ENCODE measurements at regions not wholly inside any gene's neighbourhood (a gene's known extent, or its start where the extent isn't known, plus 50 kb on each side); places are given as distances from the start of the nearest gene placed in this dataset.

DNA sequence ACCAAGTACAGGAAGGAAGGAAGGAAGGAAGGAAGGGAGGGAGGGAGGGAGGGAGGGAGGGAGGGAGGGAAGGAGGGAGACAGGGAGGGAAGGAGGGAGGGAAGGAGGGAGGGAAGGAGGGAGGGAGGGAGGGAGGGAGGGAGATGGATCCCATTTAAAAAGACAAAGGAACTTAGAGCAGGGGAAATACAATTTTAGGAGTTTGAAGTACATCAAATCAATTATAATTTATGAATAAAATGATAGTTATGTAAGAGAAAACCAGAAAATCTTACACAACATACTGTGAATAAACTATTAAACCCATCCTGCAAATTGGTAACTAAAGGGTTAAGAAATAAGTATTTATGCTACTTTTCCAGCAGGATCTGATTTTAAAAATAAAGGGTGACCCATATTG, 475.9 kb downstream of the HDGFL1 start:
- no peak overlapping the region for H3K4me3 ChIP-seq (ENCODE audit: low read depth in 1 of 2, low read length in 2 of 2)
- H3K4me2 ChIP-seq (ENCODE audit: insufficient read depth, low read length): no peak overlapping the region
- H3K9ac ChIP-seq (ENCODE audit: low read depth, low read length): no peak overlapping the region
- H3K4me1 ChIP-seq (ENCODE audit: insufficient read depth, low read length): no peaks in the 10 kb centered on the region
- no peaks in the 10 kb centered on the region for H4K20me1 ChIP-seq (ENCODE audit: insufficient read depth, low read length)
- no peaks in the 10 kb centered on the region for H3K9me3 ChIP-seq (ENCODE audit: insufficient read depth, low read length, severe bottlenecking)
- no peak for TF ChIP-seq EZH2 (IDR thresholded peaks at IDR 0.05; ENCODE audit: borderline replicate concordance, low read depth, low read length, severe bottlenecking)
- TF ChIP-seq, protein P1, sequence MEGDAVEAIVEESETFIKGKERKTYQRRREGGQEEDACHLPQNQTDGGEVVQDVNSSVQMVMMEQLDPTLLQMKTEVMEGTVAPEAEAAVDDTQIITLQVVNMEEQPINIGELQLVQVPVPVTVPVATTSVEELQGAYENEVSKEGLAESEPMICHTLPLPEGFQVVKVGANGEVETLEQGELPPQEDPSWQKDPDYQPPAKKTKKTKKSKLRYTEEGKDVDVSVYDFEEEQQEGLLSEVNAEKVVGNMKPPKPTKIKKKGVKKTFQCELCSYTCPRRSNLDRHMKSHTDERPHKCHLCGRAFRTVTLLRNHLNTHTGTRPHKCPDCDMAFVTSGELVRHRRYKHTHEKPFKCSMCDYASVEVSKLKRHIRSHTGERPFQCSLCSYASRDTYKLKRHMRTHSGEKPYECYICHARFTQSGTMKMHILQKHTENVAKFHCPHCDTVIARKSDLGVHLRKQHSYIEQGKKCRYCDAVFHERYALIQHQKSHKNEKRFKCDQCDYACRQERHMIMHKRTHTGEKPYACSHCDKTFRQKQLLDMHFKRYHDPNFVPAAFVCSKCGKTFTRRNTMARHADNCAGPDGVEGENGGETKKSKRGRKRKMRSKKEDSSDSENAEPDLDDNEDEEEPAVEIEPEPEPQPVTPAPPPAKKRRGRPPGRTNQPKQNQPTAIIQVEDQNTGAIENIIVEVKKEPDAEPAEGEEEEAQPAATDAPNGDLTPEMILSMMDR (IDR thresholded peaks at IDR 0.05; ENCODE audit: borderline replicate concordance, extremely low read depth, low read length, poor library complexity, severe bottlenecking): no peak
- H2AFZ ChIP-seq (ENCODE audit: low read depth, low read length): no peak overlapping the region
- no peak overlapping the region for H3K27ac ChIP-seq (ENCODE audit: low read length)
- no peaks in the 10 kb centered on the region for H3K27me3 ChIP-seq (ENCODE audit: insufficient read depth, low read length, poor library complexity)
- DNase-seq (no peak), ATAC-seq (ENCODE audit: insufficient read depth, low read depth) (no peak)
- no peaks in the 10 kb centered on the region for H3K36me3 ChIP-seq (ENCODE audit: insufficient read depth, low read length)
- H3K79me2 ChIP-seq (ENCODE audit: insufficient read depth, low read length): no peaks in the 10 kb centered on the region

DNA sequence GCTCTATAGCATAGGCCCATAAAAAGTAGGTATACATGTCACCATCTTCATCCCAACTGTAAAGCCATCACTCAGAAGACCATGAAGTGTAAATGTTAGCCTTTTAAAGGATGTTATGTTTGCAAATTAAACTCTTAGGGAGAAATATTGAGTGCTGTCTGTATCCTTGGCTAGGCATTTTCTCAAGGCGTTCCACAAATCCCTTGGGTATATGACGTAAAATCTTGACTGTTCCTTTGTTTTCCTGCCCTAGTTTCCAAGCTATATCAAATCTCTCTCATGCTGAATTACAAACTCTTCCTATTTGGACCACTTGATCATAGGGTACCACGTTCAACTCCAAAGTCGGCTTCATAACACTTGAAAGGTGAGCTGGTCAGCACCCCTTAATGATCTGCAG, 486.2 kb downstream of the HDGFL1 start:
- ATAC-seq (ENCODE audit: insufficient read depth, low read depth): no peak
- H3K4me1 ChIP-seq (ENCODE audit: insufficient read depth, low read length): no peaks in the 10 kb centered on the region
- H2AFZ ChIP-seq (ENCODE audit: low read depth, low read length): no peak overlapping the region
- TF ChIP-seq EZH2 (IDR thresholded peaks at IDR 0.05; ENCODE audit: borderline replicate concordance, low read depth, low read length, severe bottlenecking): no peak
- TF ChIP-seq, protein P1 (IDR thresholded peaks at IDR 0.05; ENCODE audit: borderline replicate concordance, extremely low read depth, low read length, poor library complexity, severe bottlenecking): no peak
- no peak overlapping the region for H3K27ac ChIP-seq (ENCODE audit: low read length)
- no peak overlapping the region for H3K9ac ChIP-seq (ENCODE audit: low read depth, low read length)
- no peaks in the 10 kb centered on the region for H3K36me3 ChIP-seq (ENCODE audit: insufficient read depth, low read length)
- no peaks in the 10 kb centered on the region for H3K79me2 ChIP-seq (ENCODE audit: insufficient read depth, low read length)
- H3K4me3 ChIP-seq (ENCODE audit: low read depth in 1 of 2, low read length in 2 of 2): no peak overlapping the region
- H4K20me1 ChIP-seq (ENCODE audit: insufficient read depth, low read length): no peaks in the 10 kb centered on the region
- no peak for DNase-seq
- H3K4me2 ChIP-seq (ENCODE audit: insufficient read depth, low read length): no peak overlapping the region
- H3K27me3 ChIP-seq (ENCODE audit: insufficient read depth, low read length, poor library complexity): no peaks in the 10 kb centered on the region
- peaks cover 6% of the 10 kb centered on the region for H3K9me3 ChIP-seq (ENCODE audit: insufficient read depth, low read length, severe bottlenecking)

DNA sequence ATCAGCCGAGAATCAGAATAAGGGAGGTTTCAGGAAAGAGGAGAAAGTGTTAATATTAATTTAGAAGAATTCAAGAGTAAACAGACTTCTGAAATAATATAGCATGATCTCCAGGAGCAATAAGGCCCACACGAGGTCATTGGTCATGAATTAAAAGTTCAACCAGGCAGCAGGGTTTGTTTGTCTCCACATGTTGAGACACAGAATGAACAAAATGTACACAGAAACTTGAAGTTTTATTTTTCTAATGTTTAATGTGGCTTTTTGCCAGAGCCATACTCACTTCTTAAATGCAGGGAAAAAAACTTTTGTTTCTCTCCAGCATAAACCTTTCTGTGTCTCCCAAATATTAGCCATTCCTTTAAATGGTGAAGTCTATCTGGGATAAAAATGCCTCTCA, 504.5 kb downstream of the HDGFL1 start:
- Histone ChIP-seq H3K4me1 (ENCODE audit: insufficient read depth, low read length) (no peaks in the 10 kb centered on the region), H3K79me2 (ENCODE audit: insufficient read depth, low read length) (no peaks in the 10 kb centered on the region), H3K4me2 (ENCODE audit: insufficient read depth, low read length) (no peak overlapping the region), H3K36me3 (ENCODE audit: insufficient read depth, low read length) (no peaks in the 10 kb centered on the region), H3K9ac (ENCODE audit: low read depth, low read length) (no peak overlapping the region), H4K20me1 (ENCODE audit: insufficient read depth, low read length) (no peaks in the 10 kb centered on the region), H2AFZ (ENCODE audit: low read depth, low read length) (no peak overlapping the region), H3K9me3 (ENCODE audit: insufficient read depth, low read length, severe bottlenecking) (no peaks in the 10 kb centered on the region), H3K27ac (ENCODE audit: low read length) (no peak overlapping the region), H3K4me3 (ENCODE audit: low read depth in 1 of 2, low read length in 2 of 2) (no peak overlapping the region), H3K27me3 (ENCODE audit: insufficient read depth, low read length, poor library complexity) (no peaks in the 10 kb centered on the region)
- ATAC-seq (ENCODE audit: insufficient read depth, low read depth) (no peak), DNase-seq (no peak)
- TF ChIP-seq, protein P1 (IDR thresholded peaks at IDR 0.05; ENCODE audit: borderline replicate concordance, extremely low read depth, low read length, poor library complexity, severe bottlenecking): no peak
- no peak for TF ChIP-seq EZH2 (IDR thresholded peaks at IDR 0.05; ENCODE audit: borderline replicate concordance, low read depth, low read length, severe bottlenecking)

DNA sequence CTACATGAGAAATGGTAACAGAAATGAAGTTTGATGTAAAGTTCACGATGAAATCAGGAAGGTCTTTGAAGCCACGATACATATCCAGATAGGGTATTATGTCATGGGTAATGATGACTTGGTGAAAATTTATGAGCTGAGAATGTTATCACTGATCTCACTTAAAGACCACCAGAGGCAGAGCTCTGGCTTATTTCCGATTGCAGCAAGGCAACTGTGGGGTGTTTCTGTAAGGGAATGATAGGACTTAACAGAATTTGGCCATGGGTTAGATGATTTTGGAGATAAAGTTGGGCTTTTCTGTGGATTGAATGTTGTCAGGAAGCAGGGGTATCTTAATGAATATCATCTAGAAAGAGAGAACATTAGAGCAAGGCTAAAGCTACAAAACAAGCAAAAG, 508.4 kb downstream of the HDGFL1 start:
- H3K9me3 ChIP-seq (ENCODE audit: insufficient read depth, low read length, severe bottlenecking): no peaks in the 10 kb centered on the region
- H3K9ac ChIP-seq (ENCODE audit: low read depth, low read length): no peak overlapping the region
- no peak overlapping the region for H2AFZ ChIP-seq (ENCODE audit: low read depth, low read length)
- no peaks in the 10 kb centered on the region for H3K36me3 ChIP-seq (ENCODE audit: insufficient read depth, low read length)
- H3K79me2 ChIP-seq (ENCODE audit: insufficient read depth, low read length): no peaks in the 10 kb centered on the region
- H3K4me1 ChIP-seq (ENCODE audit: insufficient read depth, low read length): no peaks in the 10 kb centered on the region
- no peaks in the 10 kb centered on the region for H3K27me3 ChIP-seq (ENCODE audit: insufficient read depth, low read length, poor library complexity)
- no peaks in the 10 kb centered on the region for H4K20me1 ChIP-seq (ENCODE audit: insufficient read depth, low read length)
- H3K4me3 ChIP-seq (ENCODE audit: low read depth in 1 of 2, low read length in 2 of 2): no peak overlapping the region
- DNase-seq (no peak), ATAC-seq (ENCODE audit: insufficient read depth, low read depth) (no peak)
- H3K4me2 ChIP-seq (ENCODE audit: insufficient read depth, low read length): no peak overlapping the region
- TF ChIP-seq, protein P1 (IDR thresholded peaks at IDR 0.05; ENCODE audit: borderline replicate concordance, extremely low read depth, low read length, poor library complexity, severe bottlenecking): no peak
- TF ChIP-seq EZH2 (IDR thresholded peaks at IDR 0.05; ENCODE audit: borderline replicate concordance, low read depth, low read length, severe bottlenecking): no peak
- H3K27ac ChIP-seq (ENCODE audit: low read length): no peak overlapping the region

Data from DND-41 (cell line).